ENCODE measurements at regions not wholly inside any gene's neighbourhood (a gene's known extent, or its start where the extent isn't known, plus 50 kb on each side); places are given as distances from the start of the nearest gene placed in this dataset.

GRCh38 chr15:79209690-79210089 lies 72.8 kb upstream of the ANKRD34C start:
- no peak for DNase-seq
- no peaks in the 10 kb centered on the region for H3K36me3 ChIP-seq (ENCODE audit: control insufficient read depth in 3 of 3, insufficient read depth in 2 of 3, low read depth in 1 of 3, low read length in 3 of 3)
- 5 to 9% (median 7%) methylated on average over 17 of the region's 17 CpGs for WGBS, 3 donors
- no peaks in the 10 kb centered on the region for H3K9me3 ChIP-seq (ENCODE audit: control insufficient read depth in 2 of 2, insufficient read depth in 1 of 2, low read depth in 1 of 2, low read length in 1 of 2)
- peaks cover 4 to 37% (median 21%) of the 10 kb centered on the region in 3 donors for H3K27me3 ChIP-seq (ENCODE audit: control insufficient read depth in 3 of 3, insufficient read depth in 3 of 3, low read length in 3 of 3)
- no peaks in the 10 kb centered on the region for H3K4me1 ChIP-seq (ENCODE audit: control insufficient read depth in 3 of 3, insufficient read depth in 2 of 3, low read depth in 1 of 3, low read length in 2 of 3)
- no peak overlapping the region for H3K4me3 ChIP-seq (ENCODE audit: low read depth in 1 of 3, low read length in 3 of 3)
- FAIRE-seq, result no peak
- no peak overlapping the region for H3K27ac ChIP-seq (ENCODE audit: low read depth in 1 of 3, low read length in 2 of 3)

DNA sequence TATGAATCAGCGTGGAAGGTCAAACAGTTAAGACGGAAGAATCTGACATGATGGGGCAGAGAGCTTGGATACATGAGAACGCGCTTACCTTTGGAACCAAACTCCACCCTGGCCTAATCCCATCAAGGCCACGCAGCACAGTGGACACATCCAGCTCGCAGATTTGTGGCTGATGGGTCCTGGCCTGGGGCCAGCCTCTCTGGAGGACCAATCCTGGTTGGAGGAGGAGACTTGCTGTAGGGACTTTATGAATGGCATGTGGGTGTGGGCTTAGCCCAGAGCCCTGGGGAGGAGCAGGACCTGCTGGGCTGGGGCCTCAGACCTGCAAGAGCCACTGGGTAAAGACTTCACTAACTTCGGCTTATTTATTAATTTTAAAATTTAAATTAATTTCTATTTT lies 73.4 kb upstream of the ANKRD34C start:
- H3K27ac ChIP-seq (ENCODE audit: low read depth in 1 of 3, low read length in 2 of 3), result no peak overlapping the region
- H3K27me3 ChIP-seq (ENCODE audit: control insufficient read depth in 3 of 3, insufficient read depth in 3 of 3, low read length in 3 of 3), result peaks cover 4 to 40% (median 21%) of the 10 kb centered on the region in 3 donors
- FAIRE-seq, result no peak
- H3K36me3 ChIP-seq (ENCODE audit: control insufficient read depth in 3 of 3, insufficient read depth in 2 of 3, low read depth in 1 of 3, low read length in 3 of 3), result no peaks in the 10 kb centered on the region
- H3K4me1 ChIP-seq (ENCODE audit: control insufficient read depth in 3 of 3, insufficient read depth in 2 of 3, low read depth in 1 of 3, low read length in 2 of 3), result no peaks in the 10 kb centered on the region
- DNase-seq, result no peak
- 58 to 73% (median 66%) methylated on average over 7 of the region's 7 CpGs for WGBS, 3 donors
- H3K4me3 ChIP-seq (ENCODE audit: low read depth in 1 of 3, low read length in 3 of 3), result no peak overlapping the region
- H3K9me3 ChIP-seq (ENCODE audit: control insufficient read depth in 2 of 2, insufficient read depth in 1 of 2, low read depth in 1 of 2, low read length in 1 of 2), result no peaks in the 10 kb centered on the region

- Histone ChIP-seq H3K9me3 (ENCODE audit: control insufficient read depth in 2 of 2, insufficient read depth in 1 of 2, low read depth in 1 of 2, low read length in 1 of 2) (no peaks in the 10 kb centered on the region), H3K36me3 (ENCODE audit: control insufficient read depth in 3 of 3, insufficient read depth in 2 of 3, low read depth in 1 of 3, low read length in 3 of 3) (no peaks in the 10 kb centered on the region), H3K4me3 (ENCODE audit: low read depth in 1 of 3, low read length in 3 of 3) (no peak overlapping the region), H3K27ac (ENCODE audit: low read depth in 1 of 3, low read length in 2 of 3) (no peak overlapping the region), H3K4me1 (ENCODE audit: control insufficient read depth in 3 of 3, insufficient read depth in 2 of 3, low read depth in 1 of 3, low read length in 2 of 3) (no peaks in the 10 kb centered on the region), H3K27me3 (ENCODE audit: control insufficient read depth in 3 of 3, insufficient read depth in 3 of 3, low read length in 3 of 3) (peaks cover 4 to 40% (median 21%) of the 10 kb centered on the region in 3 donors)
- DNase-seq (no peak), FAIRE-seq (no peak)
- WGBS, 3 donors, result 34 to 54% (median 36%) methylated on average over 3 of the region's 3 CpGs
Measured at GRCh38 chr15:79208179-79208578, 74.3 kb upstream of the ANKRD34C start.

GRCh38 chr15:79206940-79207339 lies 75.6 kb upstream of the ANKRD34C start:
- no peak for FAIRE-seq
- peaks cover 2 to 36% (median 13%) of the 10 kb centered on the region in 3 donors for H3K27me3 ChIP-seq (ENCODE audit: control insufficient read depth in 3 of 3, insufficient read depth in 3 of 3, low read length in 3 of 3)
- WGBS, 3 donors, result 22 to 56% (median 49%) methylated on average over 2 of the region's 2 CpGs

DNA sequence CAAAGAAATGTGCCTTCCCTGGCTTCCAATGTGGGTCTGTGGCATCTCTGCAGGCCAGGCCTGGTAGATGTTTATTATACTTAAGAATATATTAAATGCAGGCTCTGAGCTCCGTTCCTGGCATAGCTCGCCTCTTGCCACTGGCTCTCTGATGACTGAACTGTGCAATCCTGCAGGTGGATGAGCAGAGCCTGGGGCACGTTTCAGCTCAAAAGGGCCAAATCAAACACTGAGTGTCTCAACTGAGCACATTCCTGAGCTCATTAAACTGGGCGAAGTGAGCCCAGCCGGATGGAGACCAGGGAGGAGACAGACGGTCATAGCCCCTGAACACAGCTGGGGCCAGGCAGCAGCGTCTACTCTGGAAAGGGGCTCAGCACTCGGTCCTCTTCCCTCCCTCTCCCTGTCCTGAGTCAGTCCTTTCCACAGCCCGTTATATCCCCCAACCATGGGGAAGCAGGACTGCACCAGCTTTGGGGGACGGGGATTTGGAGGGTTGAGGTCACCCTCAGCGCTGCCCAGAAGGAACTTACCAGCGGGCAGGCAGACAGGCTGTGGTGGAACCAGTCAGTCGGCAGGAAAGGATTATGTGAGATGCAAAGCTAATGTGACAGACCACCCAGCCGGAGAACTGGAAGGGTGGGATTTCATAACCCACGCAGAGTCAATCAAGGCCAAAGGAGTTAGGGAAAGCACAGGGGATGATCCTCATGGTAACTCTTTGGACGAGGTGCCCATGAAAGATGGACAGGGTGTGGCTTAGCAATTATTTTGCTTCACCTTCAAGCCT lies 77.4 kb upstream of the ANKRD34C start:
- H3K4me1 ChIP-seq (ENCODE audit: control insufficient read depth in 3 of 3, insufficient read depth in 2 of 3, low read depth in 1 of 3, low read length in 2 of 3), result no peaks in the 10 kb centered on the region
- H3K36me3 ChIP-seq (ENCODE audit: control insufficient read depth in 3 of 3, insufficient read depth in 2 of 3, low read depth in 1 of 3, low read length in 3 of 3), result no peaks in the 10 kb centered on the region
- no peak for DNase-seq
- no peak overlapping the region for H3K27ac ChIP-seq (ENCODE audit: low read depth in 1 of 3, low read length in 2 of 3)
- WGBS, 3 donors, result 64 to 71% (median 65%) methylated on average over 16 of the region's 16 CpGs
- H3K9me3 ChIP-seq (ENCODE audit: control insufficient read depth in 2 of 2, insufficient read depth in 1 of 2, low read depth in 1 of 2, low read length in 1 of 2), result no peaks in the 10 kb centered on the region
- no peak for FAIRE-seq
- peaks cover 2 to 27% (median 11%) of the 10 kb centered on the region in 3 donors for H3K27me3 ChIP-seq (ENCODE audit: control insufficient read depth in 3 of 3, insufficient read depth in 3 of 3, low read length in 3 of 3)
- no peak overlapping the region for H3K4me3 ChIP-seq (ENCODE audit: low read depth in 1 of 3, low read length in 3 of 3)

More at GRCh38 chr15:79206940-79207339, 75.6 kb upstream of the ANKRD34C start:
- no peak overlapping the region for H3K27ac ChIP-seq (ENCODE audit: low read depth in 1 of 3, low read length in 2 of 3)
- DNase-seq, result no peak
- no peaks in the 10 kb centered on the region for H3K36me3 ChIP-seq (ENCODE audit: control insufficient read depth in 3 of 3, insufficient read depth in 2 of 3, low read depth in 1 of 3, low read length in 3 of 3)
- H3K4me3 ChIP-seq (ENCODE audit: low read depth in 1 of 3, low read length in 3 of 3), result no peak overlapping the region
- H3K9me3 ChIP-seq (ENCODE audit: control insufficient read depth in 2 of 2, insufficient read depth in 1 of 2, low read depth in 1 of 2, low read length in 1 of 2), result no peaks in the 10 kb centered on the region
- H3K4me1 ChIP-seq (ENCODE audit: control insufficient read depth in 3 of 3, insufficient read depth in 2 of 3, low read depth in 1 of 3, low read length in 2 of 3), result no peaks in the 10 kb centered on the region

- no peaks in the 10 kb centered on the region for H3K36me3 ChIP-seq (ENCODE audit: control insufficient read depth in 3 of 3, insufficient read depth in 2 of 3, low read depth in 1 of 3, low read length in 3 of 3)
- 86 to 93% (median 91%) methylated on average over 6 of the region's 6 CpGs for WGBS, 3 donors
- H3K27me3 ChIP-seq (ENCODE audit: control insufficient read depth in 3 of 3, insufficient read depth in 3 of 3, low read length in 3 of 3), result peaks cover 0 to 6% (median 0%) of the 10 kb centered on the region in 3 donors
- no peaks in the 10 kb centered on the region for H3K9me3 ChIP-seq (ENCODE audit: control insufficient read depth in 2 of 2, insufficient read depth in 1 of 2, low read depth in 1 of 2, low read length in 1 of 2)
- no peak overlapping the region for H3K27ac ChIP-seq (ENCODE audit: low read depth in 1 of 3, low read length in 2 of 3)
- no peak for DNase-seq
- no peak for FAIRE-seq
- no peak overlapping the region for H3K4me3 ChIP-seq (ENCODE audit: low read depth in 1 of 3, low read length in 3 of 3)
- H3K4me1 ChIP-seq (ENCODE audit: control insufficient read depth in 3 of 3, insufficient read depth in 2 of 3, low read depth in 1 of 3, low read length in 2 of 3), result no peaks in the 10 kb centered on the region
Measured at GRCh38 chr15:79198461-79198860, 84.1 kb upstream of the ANKRD34C start.

GRCh38 chr15:79197285-79197684 lies 85.2 kb upstream of the ANKRD34C start:
- no peak overlapping the region for H3K27ac ChIP-seq (ENCODE audit: low read depth in 1 of 3, low read length in 2 of 3)
- no peaks in the 10 kb centered on the region for H3K9me3 ChIP-seq (ENCODE audit: control insufficient read depth in 2 of 2, insufficient read depth in 1 of 2, low read depth in 1 of 2, low read length in 1 of 2)
- no peak for DNase-seq
- no peak overlapping the region for H3K4me3 ChIP-seq (ENCODE audit: low read depth in 1 of 3, low read length in 3 of 3)
- 55 to 58% (median 57%) methylated on average over 7 of the region's 7 CpGs for WGBS, 3 donors
- no peaks in the 10 kb centered on the region for H3K4me1 ChIP-seq (ENCODE audit: control insufficient read depth in 3 of 3, insufficient read depth in 2 of 3, low read depth in 1 of 3, low read length in 2 of 3)
- FAIRE-seq, result no peak
- peaks cover 0 to 6% (median 0%) of the 10 kb centered on the region in 3 donors for H3K27me3 ChIP-seq (ENCODE audit: control insufficient read depth in 3 of 3, insufficient read depth in 3 of 3, low read length in 3 of 3)
- H3K36me3 ChIP-seq (ENCODE audit: control insufficient read depth in 3 of 3, insufficient read depth in 2 of 3, low read depth in 1 of 3, low read length in 3 of 3), result no peaks in the 10 kb centered on the region

GRCh38 chr15:79195802-79196201 lies 86.7 kb upstream of the ANKRD34C start:
- FAIRE-seq (no peak), DNase-seq (no peak)
- Histone ChIP-seq H3K9me3 (ENCODE audit: control insufficient read depth in 2 of 2, insufficient read depth in 1 of 2, low read depth in 1 of 2, low read length in 1 of 2) (no peaks in the 10 kb centered on the region), H3K27me3 (ENCODE audit: control insufficient read depth in 3 of 3, insufficient read depth in 3 of 3, low read length in 3 of 3) (peaks cover 0 to 6% (median 0%) of the 10 kb centered on the region in 3 donors), H3K4me3 (ENCODE audit: low read depth in 1 of 3, low read length in 3 of 3) (no peak overlapping the region), H3K36me3 (ENCODE audit: control insufficient read depth in 3 of 3, insufficient read depth in 2 of 3, low read depth in 1 of 3, low read length in 3 of 3) (no peaks in the 10 kb centered on the region), H3K27ac (ENCODE audit: low read depth in 1 of 3, low read length in 2 of 3) (no peak overlapping the region), H3K4me1 (ENCODE audit: control insufficient read depth in 3 of 3, insufficient read depth in 2 of 3, low read depth in 1 of 3, low read length in 2 of 3) (no peaks in the 10 kb centered on the region)
- WGBS, 3 donors, result 55 to 71% (median 58%) methylated on average over 5 of the region's 5 CpGs

DNA sequence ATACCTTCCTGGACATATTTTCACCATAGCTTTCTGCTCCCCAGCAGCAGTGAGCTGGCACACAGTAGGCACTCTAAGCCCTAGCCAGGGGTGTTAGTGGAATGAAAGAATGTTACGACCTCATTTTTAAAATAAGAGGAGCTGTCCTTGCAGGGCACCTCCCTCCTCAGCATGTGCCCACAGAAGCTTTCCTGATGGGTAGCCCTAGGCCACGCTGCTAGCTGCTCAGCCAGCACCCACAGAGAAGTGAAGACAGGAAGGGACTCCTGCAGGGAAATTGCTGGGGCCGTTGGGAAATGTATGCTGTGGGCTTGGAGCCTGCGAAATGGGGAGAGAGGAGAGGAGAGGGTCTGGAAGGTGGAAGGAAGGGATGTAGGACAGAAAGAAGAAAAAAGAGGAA lies 87.3 kb upstream of the ANKRD34C start:
- Histone ChIP-seq H3K36me3 (ENCODE audit: control insufficient read depth in 3 of 3, insufficient read depth in 2 of 3, low read depth in 1 of 3, low read length in 3 of 3) (no peaks in the 10 kb centered on the region), H3K27ac (ENCODE audit: low read depth in 1 of 3, low read length in 2 of 3) (no peak overlapping the region), H3K4me3 (ENCODE audit: low read depth in 1 of 3, low read length in 3 of 3) (no peak overlapping the region), H3K9me3 (ENCODE audit: control insufficient read depth in 2 of 2, insufficient read depth in 1 of 2, low read depth in 1 of 2, low read length in 1 of 2) (no peaks in the 10 kb centered on the region), H3K4me1 (ENCODE audit: control insufficient read depth in 3 of 3, insufficient read depth in 2 of 3, low read depth in 1 of 3, low read length in 2 of 3) (no peaks in the 10 kb centered on the region), H3K27me3 (ENCODE audit: control insufficient read depth in 3 of 3, insufficient read depth in 3 of 3, low read length in 3 of 3) (peaks cover 0 to 6% (median 0%) of the 10 kb centered on the region in 3 donors)
- FAIRE-seq (no peak), DNase-seq (no peak)
- WGBS, 3 donors, result 39 to 45% (median 43%) methylated on average over 4 of the region's 4 CpGs

Data from small intestine (tissue), 7 donors.